PC-3 (cell line): ENCODE measurements at regions not wholly inside any gene's neighbourhood (a gene's known extent, or its start where the extent isn't known, plus 50 kb on each side); places are given as distances from the start of the nearest gene placed in this dataset.

Source experiments
- EZH2 ChIP-seq: fragments of 300-600 bp; sonication (generic); IDR thresholded peaks from one replicate; pipeline ENCODE4 v1.6.1; 2017; ENCODE audit warnings: antibody characterized with exemption, mild to moderate bottlenecking, low read length; ENCODE audit not compliant: unreplicated experiment
- EZH2phosphoT487 ChIP-seq: fragments of 300-600 bp; sonication (generic); IDR thresholded peaks from 2 replicates; pipeline ENCODE4 v1.6.1; 2018; ENCODE audit warnings: mild to moderate bottlenecking, antibody characterized with exemption, low read length, borderline replicate concordance
- TF ChIP-seq, protein P1 (sequence below): fragments of 300-600 bp; sonication (generic); conservative IDR thresholded peaks from 2 replicates; pipeline ENCODE4 v1.5.1; 2017; ENCODE audit warnings: antibody characterized with exemption, low read depth, mild to moderate bottlenecking, low read length

DNA sequence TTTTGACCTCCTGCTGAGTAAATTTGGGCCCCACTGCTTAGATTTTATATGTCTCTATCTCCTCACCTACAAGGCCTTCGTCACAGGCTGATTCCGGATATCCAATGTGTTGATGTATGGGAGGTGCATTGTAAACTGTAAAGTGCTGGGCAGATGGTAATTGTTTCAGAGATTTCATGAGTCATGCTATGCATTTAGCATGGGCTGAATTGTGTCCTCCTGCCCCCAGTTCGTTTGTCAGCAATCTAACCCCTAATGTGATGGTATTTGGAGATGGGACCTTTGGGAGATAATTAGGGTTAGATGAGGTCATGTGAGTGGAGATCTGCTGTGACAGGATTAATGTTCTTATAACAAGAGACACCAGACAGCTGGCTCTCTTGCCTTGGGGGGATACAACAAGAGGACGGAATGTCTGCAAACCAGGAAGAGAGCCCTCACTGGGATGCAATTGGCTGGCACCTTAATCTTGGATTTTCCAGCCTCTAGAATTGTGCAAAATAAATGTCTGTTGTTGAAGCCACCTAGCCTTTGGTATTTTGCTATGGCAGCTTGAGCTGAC is 101.8 kb upstream of the NLRP1 start:
- TF ChIP-seq, protein P1, sequence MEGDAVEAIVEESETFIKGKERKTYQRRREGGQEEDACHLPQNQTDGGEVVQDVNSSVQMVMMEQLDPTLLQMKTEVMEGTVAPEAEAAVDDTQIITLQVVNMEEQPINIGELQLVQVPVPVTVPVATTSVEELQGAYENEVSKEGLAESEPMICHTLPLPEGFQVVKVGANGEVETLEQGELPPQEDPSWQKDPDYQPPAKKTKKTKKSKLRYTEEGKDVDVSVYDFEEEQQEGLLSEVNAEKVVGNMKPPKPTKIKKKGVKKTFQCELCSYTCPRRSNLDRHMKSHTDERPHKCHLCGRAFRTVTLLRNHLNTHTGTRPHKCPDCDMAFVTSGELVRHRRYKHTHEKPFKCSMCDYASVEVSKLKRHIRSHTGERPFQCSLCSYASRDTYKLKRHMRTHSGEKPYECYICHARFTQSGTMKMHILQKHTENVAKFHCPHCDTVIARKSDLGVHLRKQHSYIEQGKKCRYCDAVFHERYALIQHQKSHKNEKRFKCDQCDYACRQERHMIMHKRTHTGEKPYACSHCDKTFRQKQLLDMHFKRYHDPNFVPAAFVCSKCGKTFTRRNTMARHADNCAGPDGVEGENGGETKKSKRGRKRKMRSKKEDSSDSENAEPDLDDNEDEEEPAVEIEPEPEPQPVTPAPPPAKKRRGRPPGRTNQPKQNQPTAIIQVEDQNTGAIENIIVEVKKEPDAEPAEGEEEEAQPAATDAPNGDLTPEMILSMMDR = no peak
- TF ChIP-seq EZH2 (no peak), EZH2phosphoT487 (no peak)
